LNCAP (cell line): ENCODE measurements at regions not wholly inside any gene's neighbourhood (a gene's known extent, or its start where the extent isn't known, plus 50 kb on each side); places are given as distances from the start of the nearest gene placed in this dataset.

ENCODE experiments used
- CTCF ChIP-seq: fragments of 450-650 bp; IDR thresholded peaks from 2 replicates; pipeline ENCODE4 v1.5.1; 2017; ENCODE audit warnings: mild to moderate bottlenecking

GRCh38 chr1:208499026-208499425, 254.8 kb upstream of the PLXNA2 start:
- no peak for TF ChIP-seq CTCF

GRCh38 chr1:208499601-208500000, 255.4 kb upstream of the PLXNA2 start:
- no peak for TF ChIP-seq CTCF

GRCh38 chr1:208500375-208500774, 256.2 kb upstream of the PLXNA2 start:
- TF ChIP-seq CTCF: no peak

- no peak for TF ChIP-seq CTCF
Observed at GRCh38 chr1:208501542-208501941, 257.4 kb upstream of the PLXNA2 start.

DNA sequence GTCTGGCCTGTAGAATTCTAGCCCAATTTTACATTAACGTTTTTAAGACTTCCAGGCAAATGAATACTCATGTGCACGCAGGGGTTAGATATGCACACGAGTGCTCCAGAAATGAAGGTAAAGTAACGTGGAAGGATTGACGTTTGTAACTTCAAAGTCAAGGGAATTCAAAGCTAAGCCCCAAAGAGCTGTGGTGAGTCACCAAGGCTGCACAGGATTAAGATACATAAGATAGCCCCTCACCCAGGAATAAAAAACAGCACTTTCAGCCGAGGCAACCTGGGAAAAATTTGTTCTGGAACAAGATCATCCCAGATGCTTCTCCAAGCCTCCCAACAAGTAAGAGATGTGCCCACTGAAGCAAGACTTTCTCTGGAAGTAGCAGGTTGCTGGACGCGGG, 259.6 kb upstream of the PLXNA2 start:
- TF ChIP-seq CTCF: no peak

DNA sequence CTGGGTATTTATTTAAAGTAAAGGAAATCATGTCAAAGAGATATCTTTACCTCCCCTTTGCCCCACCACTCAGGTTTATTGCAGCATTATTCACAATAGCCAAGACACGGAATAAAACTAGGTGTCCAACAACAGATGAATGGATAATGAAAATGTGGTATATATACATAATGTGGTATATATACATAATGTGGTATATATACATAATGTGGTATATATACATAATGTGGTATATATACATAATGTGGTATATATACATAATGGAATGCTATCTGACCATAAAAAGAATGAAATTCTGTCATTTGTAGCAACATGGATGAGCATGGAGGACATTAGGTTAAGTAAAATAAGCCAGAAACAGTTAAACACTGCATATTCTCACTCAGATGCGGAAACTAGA, 262.6 kb upstream of the PLXNA2 start:
- no peak for TF ChIP-seq CTCF

- no peak for TF ChIP-seq CTCF
Observed at GRCh38 chr1:208509072-208509471, 264.9 kb upstream of the PLXNA2 start.

DNA sequence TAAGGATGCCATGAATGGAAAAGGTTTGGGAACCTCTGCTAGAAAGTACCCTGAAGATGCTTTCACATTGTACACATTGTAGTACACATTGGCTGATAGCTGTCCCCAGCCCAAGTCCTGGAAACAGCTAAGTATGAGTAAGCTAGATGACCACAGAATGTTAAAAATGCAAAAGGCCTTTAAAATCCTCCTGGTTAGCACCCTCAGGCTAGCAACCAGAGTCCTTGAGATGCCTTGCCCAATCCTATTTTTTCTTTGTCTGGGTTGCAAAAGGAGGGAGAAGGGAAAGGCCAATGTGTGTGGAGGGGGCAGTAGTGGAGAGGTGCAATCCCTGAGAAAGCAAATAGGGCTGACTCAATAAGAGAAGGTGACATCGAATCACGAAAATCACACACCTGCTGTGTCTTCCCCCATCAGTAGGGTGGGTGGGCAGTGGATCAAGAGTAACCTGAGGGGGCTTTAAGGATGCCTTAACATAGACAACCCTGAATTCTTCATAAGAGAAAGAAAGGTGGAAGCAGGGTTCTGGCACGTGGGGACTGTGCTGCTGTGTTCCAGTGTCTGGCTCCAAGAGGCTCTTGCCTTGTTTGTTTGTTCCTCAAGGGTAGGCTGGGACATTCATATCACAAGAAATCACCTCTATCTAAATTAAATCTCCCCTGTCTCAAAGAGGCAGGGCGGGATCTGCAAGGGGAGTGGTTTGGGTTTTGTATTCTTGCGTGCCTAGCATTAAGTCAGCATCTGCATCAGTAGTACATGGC, 266.2 kb upstream of the PLXNA2 start:
- TF ChIP-seq CTCF: no peak
